Nephron progenitor cell (in vitro differentiated cells): ENCODE measurements at regions not wholly inside any gene's neighbourhood (a gene's known extent, or its start where the extent isn't known, plus 50 kb on each side); places are given as distances from the start of the nearest gene placed in this dataset.
A peak's percentile ranks its signal among the peaks of the same experiment; 100 is the strongest.

Experiments
- DNase-seq: peaks from one replicate; pipeline ENCODE4 v3.0.0; 2021
- H3K27ac Mint-ChIP-seq: 2 replicates; pipeline ENCODE4 v1.8.0; 2021; ENCODE audit warnings: mild to moderate bottlenecking, moderate library complexity, mixed read lengths
- H3K27me3 Mint-ChIP-seq: 2 replicates; pipeline ENCODE4 v1.8.0; 2021; ENCODE audit warnings: mild to moderate bottlenecking, low read depth, mixed read lengths; ENCODE audit not compliant: poor library complexity
- H3K36me3 Mint-ChIP-seq: 2 replicates; pipeline ENCODE4 v1.8.0; 2021; ENCODE audit warnings: low read depth, mixed read lengths
- H3K4me1 Mint-ChIP-seq: 2 replicates; pipeline ENCODE4 v1.8.0; 2021; ENCODE audit warnings: mixed read lengths
- H3K4me3 Mint-ChIP-seq: 2 replicates; pipeline ENCODE4 v1.8.0; 2021; ENCODE audit warnings: mild to moderate bottlenecking, moderate library complexity, mixed read lengths
- H3K9me3 Mint-ChIP-seq: 2 replicates; pipeline ENCODE4 v1.8.0; 2021; ENCODE audit warnings: mild to moderate bottlenecking, moderate library complexity, mixed read lengths
- TF ChIP-seq, protein P1 (sequence below): fragments of 200-600 bp; sonication (generic); IDR thresholded peaks from 2 replicates; pipeline ENCODE4 v1.5.0; 2021; ENCODE audit warnings: antibody characterized with exemption

DNA sequence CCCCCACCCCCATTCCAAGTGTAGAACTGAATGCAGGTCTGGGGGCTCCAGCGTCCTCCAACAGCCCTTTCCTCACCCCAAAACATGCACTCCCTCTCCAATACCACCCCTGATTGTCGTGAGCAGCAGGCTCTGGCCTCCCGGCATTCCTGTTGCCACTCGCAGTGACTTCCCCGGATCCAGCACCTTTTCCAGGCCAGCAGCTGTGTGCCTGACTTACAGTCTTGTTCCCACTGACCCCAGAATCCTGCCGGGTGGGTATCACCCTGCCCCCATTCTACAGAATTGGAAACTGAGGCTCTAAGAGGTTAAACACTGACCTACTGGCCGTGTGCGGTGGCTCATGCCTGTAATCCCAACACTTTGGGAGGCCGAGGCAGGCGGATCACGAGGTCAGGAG lies 127.2 kb downstream of the OLFM1 start:
- Mint-ChIP-seq H3K4me1 (peaks cover 57% of the 10 kb centered on the region), H3K4me3 (no peak overlapping the region), H3K27me3 (peaks cover 67% of the 10 kb centered on the region), H3K36me3 (no peaks in the 10 kb centered on the region), H3K9me3 (peaks cover 12% of the 10 kb centered on the region), H3K27ac (no peak overlapping the region)
- TF ChIP-seq, protein P1, sequence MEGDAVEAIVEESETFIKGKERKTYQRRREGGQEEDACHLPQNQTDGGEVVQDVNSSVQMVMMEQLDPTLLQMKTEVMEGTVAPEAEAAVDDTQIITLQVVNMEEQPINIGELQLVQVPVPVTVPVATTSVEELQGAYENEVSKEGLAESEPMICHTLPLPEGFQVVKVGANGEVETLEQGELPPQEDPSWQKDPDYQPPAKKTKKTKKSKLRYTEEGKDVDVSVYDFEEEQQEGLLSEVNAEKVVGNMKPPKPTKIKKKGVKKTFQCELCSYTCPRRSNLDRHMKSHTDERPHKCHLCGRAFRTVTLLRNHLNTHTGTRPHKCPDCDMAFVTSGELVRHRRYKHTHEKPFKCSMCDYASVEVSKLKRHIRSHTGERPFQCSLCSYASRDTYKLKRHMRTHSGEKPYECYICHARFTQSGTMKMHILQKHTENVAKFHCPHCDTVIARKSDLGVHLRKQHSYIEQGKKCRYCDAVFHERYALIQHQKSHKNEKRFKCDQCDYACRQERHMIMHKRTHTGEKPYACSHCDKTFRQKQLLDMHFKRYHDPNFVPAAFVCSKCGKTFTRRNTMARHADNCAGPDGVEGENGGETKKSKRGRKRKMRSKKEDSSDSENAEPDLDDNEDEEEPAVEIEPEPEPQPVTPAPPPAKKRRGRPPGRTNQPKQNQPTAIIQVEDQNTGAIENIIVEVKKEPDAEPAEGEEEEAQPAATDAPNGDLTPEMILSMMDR: no peak
- DNase-seq: no peak

DNA sequence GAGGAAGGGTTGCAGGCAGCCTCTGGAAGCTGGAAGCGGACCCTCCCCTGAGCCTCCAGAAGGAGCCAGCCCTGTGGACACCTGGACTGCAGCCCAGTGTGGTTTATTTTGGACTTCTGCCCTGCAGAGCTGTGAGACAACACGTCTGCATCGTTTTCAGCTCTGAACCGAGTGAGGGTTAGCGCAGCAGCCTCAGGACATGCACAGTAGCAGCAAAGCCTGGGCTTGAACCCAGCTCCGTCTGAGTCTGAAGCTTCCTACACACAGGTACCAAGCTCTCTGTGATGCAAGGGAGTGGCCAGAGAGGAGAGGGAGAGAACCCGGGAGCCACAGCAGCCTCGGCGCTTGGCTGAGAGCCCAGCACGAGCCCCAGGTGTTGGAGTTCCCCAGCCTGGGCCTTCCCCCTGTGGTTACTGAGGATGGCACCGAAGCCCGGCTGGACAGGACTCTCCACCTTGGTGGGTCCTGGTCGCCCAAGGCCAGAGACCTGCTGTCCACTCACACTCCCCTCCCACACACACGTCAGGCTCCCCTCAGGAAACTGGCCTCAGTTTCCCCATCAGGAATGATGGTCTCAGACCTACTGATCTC lies 128.2 kb downstream of the OLFM1 start:
- TF ChIP-seq, protein P1: no peak
- Mint-ChIP-seq H3K27me3 (peaks cover 63% of the 10 kb centered on the region), H3K9me3 (peaks cover 8% of the 10 kb centered on the region), H3K27ac (no peak overlapping the region), H3K4me3 (no peak overlapping the region), H3K36me3 (no peaks in the 10 kb centered on the region), H3K4me1 (peaks cover 57% of the 10 kb centered on the region)
- no peak for DNase-seq

DNA sequence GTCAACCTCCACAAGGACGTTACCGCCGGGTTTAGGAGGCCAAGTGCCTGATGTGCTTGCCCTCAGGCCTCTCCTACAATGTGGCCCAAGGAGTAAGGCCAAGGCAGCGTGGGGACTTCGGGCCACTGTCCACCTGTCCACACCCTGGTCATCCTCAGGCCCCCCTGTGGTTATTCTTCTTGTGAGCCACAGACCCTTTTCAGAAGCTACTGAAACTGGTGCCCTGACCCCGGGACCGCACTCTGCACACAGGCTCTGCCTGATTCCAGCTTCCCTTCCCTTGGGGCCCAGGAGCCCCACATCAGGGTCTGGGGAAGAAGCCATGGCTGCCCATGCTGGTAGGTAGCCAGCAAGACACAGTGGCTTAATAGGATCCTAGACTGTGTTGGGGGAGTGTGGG lies 128.8 kb downstream of the OLFM1 start:
- Mint-ChIP-seq H3K9me3 (peaks cover 5% of the 10 kb centered on the region), H3K4me1 (peaks cover 57% of the 10 kb centered on the region), H3K36me3 (no peaks in the 10 kb centered on the region), H3K27ac (no peak overlapping the region), H3K27me3 (peaks cover 63% of the 10 kb centered on the region), H3K4me3 (no peak overlapping the region)
- DNase-seq: no peak
- TF ChIP-seq, protein P1: no peak

DNA sequence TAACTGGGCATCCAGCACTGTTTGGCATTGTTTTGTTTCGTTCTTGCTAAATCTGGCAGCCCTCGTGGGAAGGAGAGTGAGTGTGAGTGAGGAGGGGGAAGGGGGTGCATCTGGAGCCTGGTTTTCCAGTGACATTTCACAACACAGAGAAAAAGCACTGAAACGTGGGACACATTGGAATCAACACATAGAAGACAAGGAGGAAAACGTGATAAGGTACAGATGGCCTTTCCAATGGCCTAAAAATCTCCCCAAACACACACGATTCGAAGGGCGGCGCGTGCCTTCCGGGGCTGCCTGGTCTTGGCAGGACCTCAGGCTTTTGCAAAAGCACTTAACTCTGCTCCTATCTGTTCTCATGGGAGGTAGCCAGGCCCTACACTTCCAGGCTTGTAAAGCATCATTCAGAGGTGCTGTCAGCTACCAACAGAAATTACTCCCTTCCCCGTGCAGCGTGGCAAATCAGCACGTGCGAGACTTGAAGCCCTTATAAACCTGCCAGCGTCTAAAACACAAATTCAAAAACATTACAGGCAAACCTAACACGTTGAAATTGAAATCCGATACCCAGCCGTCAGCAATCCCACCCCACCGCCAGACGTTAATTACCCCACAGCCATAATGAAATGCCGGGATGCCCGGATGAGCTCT lies 129.4 kb downstream of the OLFM1 start:
- Mint-ChIP-seq H3K36me3 (no peaks in the 10 kb centered on the region), H3K27me3 (peaks cover 62% of the 10 kb centered on the region), H3K9me3 (peaks cover 4% of the 10 kb centered on the region), H3K27ac (peak overlapping the region; percentile 40), H3K4me3 (peak overlapping the region; percentile 10), H3K4me1 (peaks cover 57% of the 10 kb centered on the region)
- DNase-seq: no peak
- TF ChIP-seq, protein P1: no peak

DNA sequence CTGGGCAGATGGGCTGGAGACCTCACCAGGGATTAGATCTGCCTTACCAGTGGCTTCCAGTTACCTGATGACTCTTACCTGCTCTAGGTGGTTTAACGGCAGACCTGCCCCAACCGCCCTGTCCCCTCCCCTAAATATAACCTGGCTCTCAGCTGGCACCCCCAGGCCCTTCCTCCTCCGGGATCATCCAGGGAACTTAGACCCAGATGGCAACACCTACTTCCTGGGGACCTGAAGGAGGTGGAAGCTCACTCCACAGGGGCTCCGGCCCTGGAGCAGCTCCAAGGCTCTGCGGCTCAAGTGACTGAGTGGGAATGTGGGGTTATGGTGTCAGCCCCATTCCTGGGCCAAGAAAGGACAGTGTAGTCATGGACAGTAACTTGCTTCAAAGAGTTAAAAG lies 130.4 kb downstream of the OLFM1 start:
- TF ChIP-seq, protein P1: no peak
- H3K9me3 Mint-ChIP-seq: no peaks in the 10 kb centered on the region
- H3K27me3 Mint-ChIP-seq: peaks cover 54% of the 10 kb centered on the region
- no peaks in the 10 kb centered on the region for H3K36me3 Mint-ChIP-seq
- no peak overlapping the region for H3K4me3 Mint-ChIP-seq
- no peak overlapping the region for H3K27ac Mint-ChIP-seq
- no peak for DNase-seq
- H3K4me1 Mint-ChIP-seq: peaks cover 64% of the 10 kb centered on the region
